ENCODE measurements at regions not wholly inside any gene's neighbourhood (a gene's known extent, or its start where the extent isn't known, plus 50 kb on each side); places are given as distances from the start of the nearest gene placed in this dataset.

DNA sequence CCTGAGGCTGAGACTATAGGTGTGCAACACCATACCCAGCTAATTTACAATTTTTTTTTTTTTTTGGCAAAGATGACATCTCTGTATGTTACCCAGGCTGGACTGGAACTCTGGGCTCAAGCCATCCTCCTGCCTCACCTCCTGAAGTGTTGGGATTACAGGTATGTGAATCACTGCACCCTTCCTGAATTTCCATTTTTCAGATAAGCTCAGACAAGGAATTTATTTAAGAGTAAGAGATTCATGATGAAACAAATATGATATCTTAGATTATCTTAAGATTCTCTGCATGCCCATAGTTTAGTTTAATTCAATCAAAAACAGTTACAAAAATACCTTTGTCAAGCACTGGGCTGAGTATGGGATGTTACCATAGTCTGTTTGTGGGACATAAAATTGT is 128.4 kb upstream of the BASP1 start:
- Histone ChIP-seq H3F3A (replicated peaks; ENCODE audit: low read depth) (no peaks in the 10 kb centered on the region), H4K20me1 (replicated peaks; ENCODE audit: insufficient read depth) (no peaks in the 10 kb centered on the region)
- no peak for TF ChIP-seq EZH2 (IDR thresholded peaks at IDR 0.05; ENCODE audit: low read depth, unreplicated experiment)
- no peak for TF ChIP-seq CREB1 (CRISPR knock-in tag; IDR thresholded peaks at IDR 0.05; ENCODE audit: low read depth)
- TF ChIP-seq STAT1 (IDR thresholded peaks at IDR 0.05; ENCODE audit: unreplicated experiment): no peak
- TF ChIP-seq, protein P1, sequence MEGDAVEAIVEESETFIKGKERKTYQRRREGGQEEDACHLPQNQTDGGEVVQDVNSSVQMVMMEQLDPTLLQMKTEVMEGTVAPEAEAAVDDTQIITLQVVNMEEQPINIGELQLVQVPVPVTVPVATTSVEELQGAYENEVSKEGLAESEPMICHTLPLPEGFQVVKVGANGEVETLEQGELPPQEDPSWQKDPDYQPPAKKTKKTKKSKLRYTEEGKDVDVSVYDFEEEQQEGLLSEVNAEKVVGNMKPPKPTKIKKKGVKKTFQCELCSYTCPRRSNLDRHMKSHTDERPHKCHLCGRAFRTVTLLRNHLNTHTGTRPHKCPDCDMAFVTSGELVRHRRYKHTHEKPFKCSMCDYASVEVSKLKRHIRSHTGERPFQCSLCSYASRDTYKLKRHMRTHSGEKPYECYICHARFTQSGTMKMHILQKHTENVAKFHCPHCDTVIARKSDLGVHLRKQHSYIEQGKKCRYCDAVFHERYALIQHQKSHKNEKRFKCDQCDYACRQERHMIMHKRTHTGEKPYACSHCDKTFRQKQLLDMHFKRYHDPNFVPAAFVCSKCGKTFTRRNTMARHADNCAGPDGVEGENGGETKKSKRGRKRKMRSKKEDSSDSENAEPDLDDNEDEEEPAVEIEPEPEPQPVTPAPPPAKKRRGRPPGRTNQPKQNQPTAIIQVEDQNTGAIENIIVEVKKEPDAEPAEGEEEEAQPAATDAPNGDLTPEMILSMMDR (conservative IDR thresholded peaks at IDR 0.05; ENCODE audit: low read depth in 2 of 2): no peak
- no peak for TF ChIP-seq REST (IDR thresholded peaks at IDR 0.05; ENCODE audit: unreplicated experiment)
- no peak for TF ChIP-seq JUNB (IDR thresholded peaks at IDR 0.05; ENCODE audit: unreplicated experiment)
- TF ChIP-seq ZNF114 (CRISPR knock-in tag; IDR thresholded peaks at IDR 0.05): no peak
- no peak for TF ChIP-seq NANOG (IDR thresholded peaks at IDR 0.05; ENCODE audit: borderline replicate concordance)

DNA sequence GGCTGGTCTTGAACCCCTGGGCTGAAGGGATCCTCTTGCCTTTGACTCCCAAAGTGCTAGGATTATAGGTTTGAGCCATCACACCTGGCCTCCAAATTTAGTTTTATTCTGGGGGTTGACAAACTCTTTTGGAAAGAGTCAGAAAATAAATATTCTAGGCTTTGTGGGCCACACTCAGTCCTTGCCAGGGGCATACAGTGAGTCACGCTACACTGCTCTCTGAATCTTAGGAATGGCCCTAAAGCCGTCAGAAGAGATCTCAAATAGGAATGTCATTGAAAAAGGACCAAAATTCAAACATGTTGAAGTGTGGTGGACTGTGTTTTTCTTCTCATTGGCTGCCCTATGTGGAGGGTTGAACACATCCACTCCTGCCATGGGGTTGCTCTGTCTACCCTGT is 127.7 kb upstream of the BASP1 start:
- Mint-ChIP-seq H3K36me3 (ENCODE audit: low read depth) (no peaks in the 10 kb centered on the region), H3K27me3 (ENCODE audit: insufficient read depth, low read depth, poor library complexity) (no peaks in the 10 kb centered on the region), H3K4me3 (no peak overlapping the region), H3K4me1 (no peaks in the 10 kb centered on the region), H3K27ac (no peak overlapping the region), H3K9me3 (no peaks in the 10 kb centered on the region)
- no peaks in the 10 kb centered on the region for H3K9me2 ChIP-seq (ENCODE audit: insufficient read depth)
- H3K4me1 ChIP-seq (ENCODE audit: insufficient read depth): no peaks in the 10 kb centered on the region
- ATAC-seq: no peak
- peak overlapping the region; percentile 38; the same call in 1 of the 2 replicates for H2AFZ ChIP-seq
- H3K27me3 ChIP-seq (ENCODE audit: insufficient read depth): no peaks in the 10 kb centered on the region
- no peaks in the 10 kb centered on the region for H3K36me3 ChIP-seq (ENCODE audit: insufficient read depth)
- no peak for DNase-seq (ENCODE audit: low spot score)
- no peak overlapping the region for H3K4me2 ChIP-seq
- H4K20me1 ChIP-seq (replicated peaks; ENCODE audit: insufficient read depth): no peaks in the 10 kb centered on the region
- H3K79me2 ChIP-seq (replicated peaks; ENCODE audit: insufficient read depth): no peaks in the 10 kb centered on the region
- no peak overlapping the region for H3K27ac ChIP-seq (ENCODE audit: low read depth)
- no peaks in the 10 kb centered on the region for H3F3A ChIP-seq (replicated peaks; ENCODE audit: low read depth)
- H3K4me3 ChIP-seq: no peak overlapping the region
- TF ChIP-seq REST (IDR thresholded peaks at IDR 0.05; ENCODE audit: unreplicated experiment) (no peak), JUNB (IDR thresholded peaks at IDR 0.05; ENCODE audit: unreplicated experiment) (no peak), ZNF114 (CRISPR knock-in tag; IDR thresholded peaks at IDR 0.05) (no peak), POLR2AphosphoS5 (IDR thresholded peaks at IDR 0.05; ENCODE audit: low read depth) (no peak)

More for the DNA sequence above, 128.4 kb upstream of the BASP1 start:
- Mint-ChIP-seq H3K27me3 (ENCODE audit: insufficient read depth, low read depth, poor library complexity) (no peaks in the 10 kb centered on the region), H3K27ac (no peak overlapping the region), H3K4me3 (no peak overlapping the region), H3K4me1 (no peaks in the 10 kb centered on the region), H3K36me3 (ENCODE audit: low read depth) (no peaks in the 10 kb centered on the region), H3K9me3 (no peaks in the 10 kb centered on the region)
- no peaks in the 10 kb centered on the region for H3K79me2 ChIP-seq (replicated peaks; ENCODE audit: insufficient read depth)
- no peak overlapping the region for H3K4me3 ChIP-seq
- H3K36me3 ChIP-seq (ENCODE audit: insufficient read depth): no peaks in the 10 kb centered on the region
- H3K4me1 ChIP-seq (ENCODE audit: insufficient read depth): no peaks in the 10 kb centered on the region
- DNase-seq (ENCODE audit: low spot score) (no peak), ATAC-seq (no peak)
- no peak overlapping the region for H3K4me2 ChIP-seq
- H2AFZ ChIP-seq: no peak overlapping the region
- H3K27me3 ChIP-seq (ENCODE audit: insufficient read depth): no peaks in the 10 kb centered on the region
- H3K27ac ChIP-seq (ENCODE audit: low read depth): no peak overlapping the region
- H3K9me2 ChIP-seq (ENCODE audit: insufficient read depth): no peaks in the 10 kb centered on the region
